Activated CD4-positive, alpha-beta memory T cell treated with anti-CD3 and anti-CD28 coated beads, Interleukin-2, amount 10 ng/mL, durations not matched to agents 7 days and 5 days (primary cell): ENCODE measurements at regions not wholly inside any gene's neighbourhood (a gene's known extent, or its start where the extent isn't known, plus 50 kb on each side); places are given as distances from the start of the nearest gene placed in this dataset.

ENCODE experiments used
- CTCF ChIA-PET: fragments of 350-600 bp; sonication (Branson Sonifier 250); formaldehyde crosslinking; loops from one replicate; lab custom pipeline; 2021; ENCODE audit warnings: antibody characterized with exemption, inconsistent platforms; lab: Charles Lee
- POLR2A ChIA-PET: fragments of 350-600 bp; sonication (Branson Sonifier 250); formaldehyde crosslinking; loops from one replicate; lab custom pipeline; 2021; ENCODE audit warnings: antibody characterized with exemption; lab: Charles Lee
- DNase-seq: peaks from one replicate; pipeline ENCODE4 v3.0.0-alpha.2; 2020
- H3K27ac Mint-ChIP-seq: one replicate; pipeline ENCODE4 v1.8.0; 2021; ENCODE audit warnings: mild to moderate bottlenecking, mixed read lengths
- H3K27me3 Mint-ChIP-seq: one replicate; pipeline ENCODE4 v1.8.0; 2021; ENCODE audit warnings: mixed read lengths
- H3K36me3 Mint-ChIP-seq: one replicate; pipeline ENCODE4 v1.8.0; 2021; ENCODE audit warnings: low read depth, mixed read lengths
- H3K4me1 Mint-ChIP-seq: one replicate; pipeline ENCODE4 v1.8.0; 2021; ENCODE audit warnings: mixed read lengths
- H3K4me3 Mint-ChIP-seq: one replicate; pipeline ENCODE4 v1.8.0; 2021; ENCODE audit warnings: mild to moderate bottlenecking, mixed read lengths
- H3K9me3 Mint-ChIP-seq: one replicate; pipeline ENCODE4 v1.8.0; 2021; ENCODE audit warnings: mixed read lengths

- H3K4me3 Mint-ChIP-seq = no peak overlapping the region
- POLR2A ChIA-PET = no interaction called here
- H3K4me1 Mint-ChIP-seq = no peaks in the 10 kb centered on the region
- no peak for DNase-seq
- H3K9me3 Mint-ChIP-seq = peaks cover 4% of the 10 kb centered on the region
- no peaks in the 10 kb centered on the region for H3K27me3 Mint-ChIP-seq
- H3K27ac Mint-ChIP-seq = no peak overlapping the region
- no peaks in the 10 kb centered on the region for H3K36me3 Mint-ChIP-seq
- CTCF ChIA-PET = no interaction called here
These were observed 667.5 kb upstream of the CHORDC1 start for GRCh38 chr11:90890347-90890746.

- no peak for DNase-seq
- Mint-ChIP-seq H3K27me3 (no peaks in the 10 kb centered on the region), H3K4me1 (no peaks in the 10 kb centered on the region), H3K9me3 (peaks cover 2% of the 10 kb centered on the region), H3K27ac (no peak overlapping the region), H3K4me3 (no peak overlapping the region), H3K36me3 (no peaks in the 10 kb centered on the region)
- POLR2A ChIA-PET = no interaction called here
- CTCF ChIA-PET = no interaction called here
These were observed 661.3 kb upstream of the CHORDC1 start for GRCh38 chr11:90884181-90884580.

- POLR2A ChIA-PET = no interaction called here
- Mint-ChIP-seq H3K36me3 (no peaks in the 10 kb centered on the region), H3K27ac (no peak overlapping the region), H3K4me3 (no peak overlapping the region), H3K4me1 (no peaks in the 10 kb centered on the region), H3K9me3 (peaks cover 6% of the 10 kb centered on the region), H3K27me3 (no peaks in the 10 kb centered on the region)
- no peak for DNase-seq
- CTCF ChIA-PET = no interaction called here
These were observed 652.1 kb upstream of the CHORDC1 start for GRCh38 chr11:90874986-90875385.

- peaks cover 9% of the 10 kb centered on the region for H3K9me3 Mint-ChIP-seq
- no peak overlapping the region for H3K4me3 Mint-ChIP-seq
- H3K36me3 Mint-ChIP-seq = no peaks in the 10 kb centered on the region
- H3K27me3 Mint-ChIP-seq = no peaks in the 10 kb centered on the region
- H3K4me1 Mint-ChIP-seq = no peaks in the 10 kb centered on the region
- CTCF ChIA-PET = no interaction called here
- no peak overlapping the region for H3K27ac Mint-ChIP-seq
- DNase-seq = no peak
- POLR2A ChIA-PET = no interaction called here
These were observed 651.4 kb upstream of the CHORDC1 start for GRCh38 chr11:90874281-90874680.

GRCh38 chr11:90867416-90867815 lies 644.6 kb upstream of the CHORDC1 start:
- Mint-ChIP-seq H3K4me1 (no peaks in the 10 kb centered on the region), H3K27me3 (no peaks in the 10 kb centered on the region), H3K36me3 (no peaks in the 10 kb centered on the region), H3K27ac (no peak overlapping the region), H3K4me3 (no peak overlapping the region), H3K9me3 (peaks cover 8% of the 10 kb centered on the region)
- DNase-seq = no peak
- POLR2A ChIA-PET = no interaction called here
- CTCF ChIA-PET = no interaction called here

- Mint-ChIP-seq H3K36me3 (no peaks in the 10 kb centered on the region), H3K4me1 (no peaks in the 10 kb centered on the region), H3K9me3 (peaks cover 3% of the 10 kb centered on the region), H3K4me3 (no peak overlapping the region), H3K27ac (no peak overlapping the region), H3K27me3 (no peaks in the 10 kb centered on the region)
- ChIA-PET POLR2A (no interaction called here), CTCF (no interaction called here)
- no peak for DNase-seq
These were observed 633.9 kb upstream of the CHORDC1 start for GRCh38 chr11:90856790-90857189.

GRCh38 chr11:90855531-90855930 lies 632.7 kb upstream of the CHORDC1 start:
- H3K27ac Mint-ChIP-seq = no peak overlapping the region
- POLR2A ChIA-PET = no interaction called here
- H3K9me3 Mint-ChIP-seq = peaks cover 3% of the 10 kb centered on the region
- H3K4me3 Mint-ChIP-seq = no peak overlapping the region
- CTCF ChIA-PET = no interaction called here
- no peak for DNase-seq
- no peaks in the 10 kb centered on the region for H3K4me1 Mint-ChIP-seq
- H3K36me3 Mint-ChIP-seq = no peaks in the 10 kb centered on the region
- no peaks in the 10 kb centered on the region for H3K27me3 Mint-ChIP-seq

GRCh38 chr11:90851196-90851595 lies 628.3 kb upstream of the CHORDC1 start:
- ChIA-PET CTCF (no interaction called here), POLR2A (no interaction called here)
- Mint-ChIP-seq H3K4me3 (no peak overlapping the region), H3K9me3 (no peaks in the 10 kb centered on the region), H3K27ac (no peak overlapping the region), H3K36me3 (no peaks in the 10 kb centered on the region), H3K4me1 (no peaks in the 10 kb centered on the region), H3K27me3 (no peaks in the 10 kb centered on the region)
- DNase-seq = no peak

GRCh38 chr11:90849312-90849711 lies 626.5 kb upstream of the CHORDC1 start:
- Mint-ChIP-seq H3K9me3 (no peaks in the 10 kb centered on the region), H3K4me1 (no peaks in the 10 kb centered on the region), H3K4me3 (no peak overlapping the region), H3K36me3 (no peaks in the 10 kb centered on the region), H3K27me3 (no peaks in the 10 kb centered on the region), H3K27ac (no peak overlapping the region)
- CTCF ChIA-PET = no interaction called here
- POLR2A ChIA-PET = no interaction called here
- no peak for DNase-seq

- Mint-ChIP-seq H3K4me1 (no peaks in the 10 kb centered on the region), H3K36me3 (no peaks in the 10 kb centered on the region), H3K4me3 (no peak overlapping the region), H3K27ac (no peak overlapping the region), H3K9me3 (no peaks in the 10 kb centered on the region), H3K27me3 (no peaks in the 10 kb centered on the region)
- ChIA-PET POLR2A (no interaction called here), CTCF (no interaction called here)
- DNase-seq = no peak
These were observed 624.5 kb upstream of the CHORDC1 start for GRCh38 chr11:90847268-90847886.

- H3K27ac Mint-ChIP-seq = no peak overlapping the region
- ChIA-PET POLR2A (no interaction called here), CTCF (no interaction called here)
- no peaks in the 10 kb centered on the region for H3K9me3 Mint-ChIP-seq
- H3K4me3 Mint-ChIP-seq = no peak overlapping the region
- H3K36me3 Mint-ChIP-seq = no peaks in the 10 kb centered on the region
- no peak for DNase-seq
- no peaks in the 10 kb centered on the region for H3K4me1 Mint-ChIP-seq
- no peaks in the 10 kb centered on the region for H3K27me3 Mint-ChIP-seq
These were observed 623.8 kb upstream of the CHORDC1 start for GRCh38 chr11:90846628-90847027.

- Mint-ChIP-seq H3K36me3 (no peaks in the 10 kb centered on the region), H3K9me3 (no peaks in the 10 kb centered on the region), H3K27me3 (no peaks in the 10 kb centered on the region), H3K27ac (no peak overlapping the region), H3K4me3 (no peak overlapping the region), H3K4me1 (no peaks in the 10 kb centered on the region)
- DNase-seq = no peak
- POLR2A ChIA-PET = no interaction called here
- CTCF ChIA-PET = no interaction called here
These were observed 623.0 kb upstream of the CHORDC1 start for GRCh38 chr11:90845799-90846198.

GRCh38 chr11:90845126-90845525 lies 622.3 kb upstream of the CHORDC1 start:
- no peaks in the 10 kb centered on the region for H3K36me3 Mint-ChIP-seq
- H3K27me3 Mint-ChIP-seq = no peaks in the 10 kb centered on the region
- no peak overlapping the region for H3K4me3 Mint-ChIP-seq

GRCh38 chr11:90844041-90844440 lies 621.2 kb upstream of the CHORDC1 start:
- no peak for DNase-seq
- Mint-ChIP-seq H3K9me3 (no peaks in the 10 kb centered on the region), H3K4me3 (no peak overlapping the region), H3K36me3 (no peaks in the 10 kb centered on the region), H3K27me3 (no peaks in the 10 kb centered on the region), H3K27ac (no peak overlapping the region), H3K4me1 (no peaks in the 10 kb centered on the region)
- ChIA-PET POLR2A (no interaction called here), CTCF (no interaction called here)

More at GRCh38 chr11:90845126-90845525, 622.3 kb upstream of the CHORDC1 start:
- no peaks in the 10 kb centered on the region for H3K4me1 Mint-ChIP-seq
- POLR2A ChIA-PET = no interaction called here
- no peak for DNase-seq
- CTCF ChIA-PET = no interaction called here
- no peaks in the 10 kb centered on the region for H3K9me3 Mint-ChIP-seq
- H3K27ac Mint-ChIP-seq = no peak overlapping the region
